Activated CD8-positive, alpha-beta T cell treated with anti-CD3 and anti-CD28 coated beads, Interleukin-2, amount 10 ng/mL, durations not matched to agents 7 days and 5 days (primary cell): ENCODE measurements at regions not wholly inside any gene's neighbourhood (a gene's known extent, or its start where the extent isn't known, plus 50 kb on each side); places are given as distances from the start of the nearest gene placed in this dataset.
"Not testable (repeated sequence)": the region's sequence is repeated elsewhere in the genome, so short reads cannot be mapped to it uniquely, and the experiment has no call there.

Experiments
- ATAC-seq: fragments of 150-1000 bp; cut with Tn5 transposase; one replicate; pipeline ENCODE4 v1.10.0; 2021; ENCODE audit warnings: moderate library complexity
- CTCF ChIA-PET: fragments of 350-600 bp; sonication (Branson Sonifier 250); formaldehyde crosslinking; loops from one replicate; lab custom pipeline; 2021; ENCODE audit warnings: antibody characterized with exemption; lab: Charles Lee
- POLR2A ChIA-PET: fragments of 350-600 bp; sonication (Branson Sonifier 250); formaldehyde crosslinking; loops from one replicate; lab custom pipeline; 2021; ENCODE audit warnings: antibody characterized with exemption; lab: Charles Lee
- DNase-seq: peaks from one replicate; pipeline ENCODE4 v3.0.0-alpha.2; 2020
- H3K27ac Mint-ChIP-seq: one replicate; pipeline ENCODE4 v1.8.0; 2021; ENCODE audit warnings: mild to moderate bottlenecking, mixed read lengths
- H3K27me3 Mint-ChIP-seq: one replicate; pipeline ENCODE4 v1.8.0; 2021; ENCODE audit warnings: low read depth, mixed read lengths
- H3K36me3 Mint-ChIP-seq: one replicate; pipeline ENCODE4 v1.8.0; 2021; ENCODE audit warnings: low read depth, mixed read lengths
- H3K4me1 Mint-ChIP-seq: one replicate; pipeline ENCODE4 v1.8.0; 2021; ENCODE audit warnings: low read depth, mixed read lengths
- H3K4me3 Mint-ChIP-seq: one replicate; pipeline ENCODE4 v1.8.0; 2021; ENCODE audit warnings: mild to moderate bottlenecking, mixed read lengths
- H3K9me3 Mint-ChIP-seq: one replicate; pipeline ENCODE4 v1.8.0; 2022; ENCODE audit warnings: mixed read lengths; ENCODE audit not compliant: insufficient read depth

- H3K9me3 Mint-ChIP-seq, POLR2A ChIA-PET, DNase-seq, H3K36me3 Mint-ChIP-seq, H3K4me1 Mint-ChIP-seq, H3K27me3 Mint-ChIP-seq, H3K27ac Mint-ChIP-seq, ATAC-seq, H3K4me3 Mint-ChIP-seq, CTCF ChIA-PET: not testable (repeated sequence)
These were observed 206.4 kb upstream of the TP53TG3 start for GRCh38 chr16:32882328-32882857.

DNA sequence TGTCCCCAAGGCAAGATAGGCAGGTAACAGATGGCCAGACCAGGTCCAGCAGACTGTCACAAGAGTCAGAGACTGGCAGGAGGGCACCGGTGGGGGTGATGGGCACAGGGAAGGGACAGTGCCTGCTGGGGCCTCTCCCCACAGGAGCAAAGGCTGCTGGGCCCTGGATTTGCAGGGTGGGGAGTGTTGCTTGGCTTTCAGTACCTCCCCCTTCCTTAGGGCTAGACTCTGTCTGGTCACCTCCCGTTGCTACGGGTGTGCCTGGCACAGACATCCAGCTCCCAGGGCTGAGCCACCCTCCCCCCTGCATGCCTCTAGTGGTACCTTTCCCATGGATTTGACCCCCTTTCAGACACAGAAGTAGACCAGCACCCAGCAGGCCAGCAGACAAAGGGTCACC lies 205.7 kb upstream of the TP53TG3 start:
- H3K4me3 Mint-ChIP-seq, H3K4me1 Mint-ChIP-seq, H3K27me3 Mint-ChIP-seq, DNase-seq, H3K36me3 Mint-ChIP-seq, H3K9me3 Mint-ChIP-seq, ATAC-seq, POLR2A ChIA-PET, H3K27ac Mint-ChIP-seq, CTCF ChIA-PET: not testable (repeated sequence)

DNA sequence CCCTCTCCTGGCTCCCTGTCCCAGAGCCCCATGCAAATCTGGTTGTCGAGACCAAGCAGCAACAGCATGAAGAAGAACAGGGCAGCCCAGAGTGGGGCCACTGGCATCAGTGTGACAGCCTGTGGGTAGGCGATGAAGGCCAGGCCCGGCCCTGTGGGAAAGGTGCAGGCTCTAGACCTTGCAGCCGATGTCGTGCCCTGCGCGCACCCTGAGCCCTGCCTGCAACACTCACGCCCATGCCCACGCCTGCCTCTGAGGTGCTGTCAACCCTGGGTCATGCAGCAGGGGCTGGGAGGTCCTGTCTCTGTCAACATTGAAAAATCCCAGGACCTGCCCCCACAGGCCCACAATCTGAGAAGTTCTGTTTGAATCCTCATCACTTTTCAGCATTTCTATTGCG lies 204.0 kb upstream of the TP53TG3 start:
- H3K27ac Mint-ChIP-seq, H3K27me3 Mint-ChIP-seq, POLR2A ChIA-PET, H3K4me3 Mint-ChIP-seq, H3K36me3 Mint-ChIP-seq, DNase-seq, CTCF ChIA-PET, H3K9me3 Mint-ChIP-seq, ATAC-seq, H3K4me1 Mint-ChIP-seq: not testable (repeated sequence)

DNA sequence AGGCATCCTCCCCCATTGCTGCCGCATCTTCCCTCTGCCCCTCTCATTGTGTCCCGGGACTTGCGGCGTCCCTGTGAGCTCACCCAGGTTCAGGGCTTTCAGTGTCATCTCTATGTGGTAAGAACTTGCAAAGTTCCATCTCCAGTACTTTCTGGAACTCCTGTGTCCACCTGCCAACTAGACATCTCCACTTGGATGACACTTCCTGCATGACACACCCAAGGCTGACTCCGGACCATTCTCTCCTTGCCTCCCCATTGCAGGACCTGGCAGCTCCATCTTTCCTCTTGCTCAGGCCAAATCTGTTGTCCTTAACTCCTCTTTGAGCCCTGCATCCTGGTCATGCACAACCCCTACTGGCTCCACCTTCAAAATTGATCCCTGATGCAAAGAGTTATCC lies 200.8 kb upstream of the TP53TG3 start:
- H3K4me3 Mint-ChIP-seq, H3K27ac Mint-ChIP-seq: not testable (repeated sequence)

GRCh38 chr16:32873783-32874182 lies 197.8 kb upstream of the TP53TG3 start:
- ATAC-seq, DNase-seq, H3K36me3 Mint-ChIP-seq, POLR2A ChIA-PET, H3K4me1 Mint-ChIP-seq, H3K27me3 Mint-ChIP-seq, H3K27ac Mint-ChIP-seq, H3K4me3 Mint-ChIP-seq, CTCF ChIA-PET, H3K9me3 Mint-ChIP-seq: not testable (repeated sequence)

More for the DNA sequence above, 200.8 kb upstream of the TP53TG3 start:
- H3K9me3 Mint-ChIP-seq, POLR2A ChIA-PET, DNase-seq, H3K27me3 Mint-ChIP-seq, ATAC-seq, H3K4me1 Mint-ChIP-seq, CTCF ChIA-PET, H3K36me3 Mint-ChIP-seq: not testable (repeated sequence)

DNA sequence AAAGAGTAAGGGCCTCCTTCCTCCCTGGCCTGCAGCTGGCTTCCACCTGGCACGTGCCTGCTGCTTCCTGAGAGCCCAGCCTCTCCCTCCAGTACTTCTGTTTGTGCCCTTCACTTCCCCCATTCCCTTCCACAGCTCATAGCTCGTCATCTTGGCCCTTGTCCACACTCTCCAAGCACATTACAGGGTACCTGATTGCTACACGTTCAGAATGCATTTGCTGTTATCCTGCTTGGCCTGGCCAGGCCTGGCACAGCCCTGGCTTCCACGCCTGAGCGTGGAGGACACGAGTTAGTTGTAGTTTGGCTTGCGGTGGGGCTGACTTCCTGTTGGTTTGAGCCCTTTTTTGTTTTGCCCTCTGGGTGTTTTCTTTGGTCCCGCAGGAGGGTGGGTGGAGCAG lies 197.2 kb upstream of the TP53TG3 start:
- CTCF ChIA-PET, ATAC-seq, H3K9me3 Mint-ChIP-seq, H3K36me3 Mint-ChIP-seq, H3K27ac Mint-ChIP-seq, H3K4me1 Mint-ChIP-seq, DNase-seq, H3K4me3 Mint-ChIP-seq, H3K27me3 Mint-ChIP-seq, POLR2A ChIA-PET: not testable (repeated sequence)

- H3K27ac Mint-ChIP-seq, CTCF ChIA-PET, POLR2A ChIA-PET, DNase-seq, H3K36me3 Mint-ChIP-seq, H3K4me1 Mint-ChIP-seq, H3K4me3 Mint-ChIP-seq, ATAC-seq, H3K27me3 Mint-ChIP-seq, H3K9me3 Mint-ChIP-seq: not testable (repeated sequence)
These were observed 194.7 kb upstream of the TP53TG3 start for GRCh38 chr16:32870628-32871027.

DNA sequence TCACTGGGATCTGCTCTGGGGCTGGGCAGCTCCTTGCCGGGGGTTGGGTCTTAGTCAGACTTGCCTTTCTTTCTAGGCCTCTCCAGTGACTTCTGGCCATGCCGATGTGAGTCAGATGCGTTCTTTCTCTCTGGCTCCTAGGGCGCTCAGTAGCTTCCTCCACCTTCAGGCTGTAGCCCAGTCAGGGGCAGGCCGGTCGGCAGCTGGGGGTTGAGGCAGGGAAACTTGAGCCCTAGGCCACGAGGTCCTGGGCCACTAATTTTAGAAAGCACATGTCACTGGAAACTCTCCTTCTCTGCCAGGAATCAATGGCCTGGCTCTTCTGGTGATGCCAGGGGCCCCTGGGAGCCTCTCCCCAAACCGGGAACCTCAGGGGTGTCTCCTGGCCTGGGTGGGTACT lies 192.4 kb upstream of the TP53TG3 start:
- H3K4me1 Mint-ChIP-seq, DNase-seq, POLR2A ChIA-PET, H3K27ac Mint-ChIP-seq, H3K27me3 Mint-ChIP-seq, H3K36me3 Mint-ChIP-seq, ATAC-seq, H3K4me3 Mint-ChIP-seq, H3K9me3 Mint-ChIP-seq, CTCF ChIA-PET: not testable (repeated sequence)

DNA sequence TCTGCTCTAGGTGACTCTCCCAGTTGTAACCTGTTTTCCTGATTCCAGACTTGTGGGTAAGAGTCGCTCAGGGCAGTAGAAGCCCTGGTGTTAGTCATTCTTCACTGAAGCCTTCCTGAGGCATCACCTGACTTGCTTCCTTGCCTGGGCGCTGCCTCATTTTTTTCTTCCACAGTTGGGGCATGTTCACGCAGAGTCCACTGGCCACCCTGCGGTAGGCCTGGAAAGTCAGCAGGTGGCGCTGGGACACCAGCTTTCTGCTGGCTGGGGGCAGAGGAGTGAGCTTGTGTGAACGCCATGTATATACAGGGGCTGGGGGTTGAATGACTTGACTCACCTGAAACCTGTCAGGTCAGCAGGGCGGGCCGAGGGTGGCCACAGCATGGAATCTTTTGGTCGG lies 189.3 kb upstream of the TP53TG3 start:
- H3K4me3 Mint-ChIP-seq, DNase-seq, POLR2A ChIA-PET, H3K36me3 Mint-ChIP-seq, H3K27ac Mint-ChIP-seq, CTCF ChIA-PET, H3K27me3 Mint-ChIP-seq, ATAC-seq, H3K9me3 Mint-ChIP-seq, H3K4me1 Mint-ChIP-seq: not testable (repeated sequence)

GRCh38 chr16:32861476-32862201 lies 185.7 kb upstream of the TP53TG3 start:
- H3K27me3 Mint-ChIP-seq, H3K4me3 Mint-ChIP-seq, ATAC-seq, H3K36me3 Mint-ChIP-seq, H3K9me3 Mint-ChIP-seq, CTCF ChIA-PET, H3K4me1 Mint-ChIP-seq, H3K27ac Mint-ChIP-seq, DNase-seq, POLR2A ChIA-PET: not testable (repeated sequence)

DNA sequence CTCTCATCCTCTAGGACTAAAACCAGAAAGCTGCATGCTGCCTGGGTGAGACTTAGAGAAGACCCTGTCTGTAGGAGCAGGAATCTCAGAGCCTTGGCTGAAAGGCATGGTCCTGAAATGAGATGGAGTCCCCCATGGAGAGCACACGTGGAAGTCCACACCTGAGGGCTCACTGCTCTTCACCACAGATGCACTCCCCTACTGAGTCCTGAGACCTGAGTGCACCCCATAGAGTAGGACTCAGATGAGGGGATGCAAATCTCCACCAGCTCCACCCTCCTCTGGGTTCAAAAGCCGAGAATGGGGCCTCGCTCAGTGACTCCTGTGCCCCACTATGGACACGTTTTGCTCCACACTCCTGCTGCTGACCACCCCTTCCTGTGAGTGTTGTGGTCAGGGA lies 171.4 kb upstream of the TP53TG3 start:
- POLR2A ChIA-PET, H3K9me3 Mint-ChIP-seq, H3K27me3 Mint-ChIP-seq, H3K36me3 Mint-ChIP-seq, DNase-seq, H3K4me3 Mint-ChIP-seq, H3K4me1 Mint-ChIP-seq, ATAC-seq, CTCF ChIA-PET, H3K27ac Mint-ChIP-seq: not testable (repeated sequence)

- POLR2A ChIA-PET, CTCF ChIA-PET: not testable (repeated sequence)
These were observed 169.6 kb upstream of the TP53TG3 start for GRCh38 chr16:32845572-32845971.

DNA sequence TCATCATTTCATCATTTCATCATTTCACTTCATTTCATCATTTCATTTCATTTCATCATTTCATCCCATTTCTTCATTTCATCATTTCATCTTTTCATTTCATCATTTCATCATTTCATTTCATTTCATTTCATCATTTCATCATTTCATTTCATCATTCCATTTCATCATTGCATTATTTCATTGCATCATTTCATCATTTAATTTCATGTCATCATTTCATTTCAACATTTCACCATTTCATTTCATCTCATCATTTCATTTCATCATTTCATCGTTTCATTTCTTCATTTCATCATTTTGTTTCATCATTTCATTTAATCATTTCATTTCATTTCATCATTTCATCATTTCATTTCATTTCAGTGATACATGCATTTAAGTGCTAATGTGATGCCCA lies 166.9 kb upstream of the TP53TG3 start:
- DNase-seq, H3K4me1 Mint-ChIP-seq, H3K36me3 Mint-ChIP-seq, H3K27ac Mint-ChIP-seq, CTCF ChIA-PET, ATAC-seq, H3K4me3 Mint-ChIP-seq, H3K9me3 Mint-ChIP-seq, H3K27me3 Mint-ChIP-seq, POLR2A ChIA-PET: not testable (repeated sequence)

More at GRCh38 chr16:32845572-32845971, 169.6 kb upstream of the TP53TG3 start:
- H3K27ac Mint-ChIP-seq, DNase-seq, H3K4me1 Mint-ChIP-seq, H3K27me3 Mint-ChIP-seq, H3K4me3 Mint-ChIP-seq, H3K36me3 Mint-ChIP-seq, ATAC-seq, H3K9me3 Mint-ChIP-seq: not testable (repeated sequence)
